SK-MEL-5 (cell line): ENCODE measurements at regions not wholly inside any gene's neighbourhood (a gene's known extent, or its start where the extent isn't known, plus 50 kb on each side); places are given as distances from the start of the nearest gene placed in this dataset.

Source experiments
- DNase-seq: peaks from one replicate; pipeline ENCODE4 v3.0.0-alpha.2; 2016; ENCODE audit warnings: low read depth, low spot score
- in situ Hi-C: cut with HindIII; loops from 2 replicates; pipeline ENCODE4 v1.10.0; 2016; ENCODE audit warnings: low sequenced_read_pairs, high pct_unique_total_duplicates, low pct_unique_long_range_greater_than_20kb

DNA sequence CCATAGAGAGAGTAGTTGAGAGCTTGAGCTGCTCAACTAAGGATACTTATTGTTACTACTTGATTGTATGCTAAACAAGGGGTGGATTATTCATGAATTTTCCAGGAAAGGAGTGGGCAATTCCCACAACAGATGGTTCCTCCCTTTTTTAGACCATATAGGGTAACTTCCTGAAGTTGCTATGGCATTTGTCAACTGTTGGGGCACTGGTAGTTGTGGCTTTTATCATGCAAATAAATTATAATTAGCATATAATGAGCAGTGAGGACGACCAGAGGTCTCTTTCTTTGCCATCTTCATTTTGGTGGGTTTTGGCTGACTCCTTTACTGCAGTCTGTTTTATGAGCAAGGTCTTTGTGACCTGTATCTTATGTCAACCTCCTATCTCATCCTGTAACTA is 1403.5 kb upstream of the PABPC4L start:
- in situ Hi-C loops: no loop called here
- no peak for DNase-seq

GRCh38 chr4:135604531-135604930 is 1402.9 kb upstream of the PABPC4L start:
- DNase-seq: no peak
- in situ Hi-C loops: no loop called here

DNA sequence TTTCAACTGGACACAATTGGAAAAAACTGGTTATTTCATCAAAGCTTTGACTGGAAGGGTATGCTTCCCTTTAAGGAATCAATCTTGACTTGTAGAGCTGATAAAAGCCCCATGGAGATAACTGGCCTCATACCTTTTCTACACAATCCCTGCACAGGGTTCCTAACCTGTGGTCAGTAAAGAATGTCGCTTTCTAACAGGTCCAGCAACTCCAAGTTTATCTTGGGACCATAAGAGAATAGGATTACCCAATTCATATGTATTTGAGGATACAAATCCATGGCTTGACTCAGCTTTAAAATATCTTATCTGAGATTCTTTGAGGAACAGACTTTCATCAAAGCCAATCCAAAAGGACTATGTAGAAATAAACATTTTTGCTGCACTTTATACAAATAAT is 1399.8 kb upstream of the PABPC4L start:
- DNase-seq: no peak
- in situ Hi-C loops: no loop called here

GRCh38 chr4:135598151-135598550 is 1396.6 kb upstream of the PABPC4L start:
- no peak for DNase-seq
- in situ Hi-C loops: no loop called here

DNA sequence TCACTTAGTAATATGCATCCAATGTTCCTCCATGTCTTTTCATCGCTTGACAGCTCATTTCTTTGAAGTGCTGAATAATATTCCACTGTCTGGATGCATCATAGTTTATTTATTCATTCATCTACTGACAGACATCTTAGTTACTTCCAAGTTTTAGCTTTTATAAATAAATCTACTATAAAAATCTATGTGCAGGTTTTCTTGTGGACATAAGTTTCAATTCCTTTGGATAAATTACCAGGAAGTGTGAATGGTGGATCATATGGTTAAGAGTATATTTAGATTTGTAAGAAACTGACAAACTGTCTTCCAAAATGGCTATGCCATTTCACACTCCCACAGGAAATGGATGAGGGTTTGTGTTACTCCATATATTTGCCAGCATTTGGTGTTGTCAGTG is 1392.9 kb upstream of the PABPC4L start:
- DNase-seq: no peak
- in situ Hi-C loops: no loop called here

DNA sequence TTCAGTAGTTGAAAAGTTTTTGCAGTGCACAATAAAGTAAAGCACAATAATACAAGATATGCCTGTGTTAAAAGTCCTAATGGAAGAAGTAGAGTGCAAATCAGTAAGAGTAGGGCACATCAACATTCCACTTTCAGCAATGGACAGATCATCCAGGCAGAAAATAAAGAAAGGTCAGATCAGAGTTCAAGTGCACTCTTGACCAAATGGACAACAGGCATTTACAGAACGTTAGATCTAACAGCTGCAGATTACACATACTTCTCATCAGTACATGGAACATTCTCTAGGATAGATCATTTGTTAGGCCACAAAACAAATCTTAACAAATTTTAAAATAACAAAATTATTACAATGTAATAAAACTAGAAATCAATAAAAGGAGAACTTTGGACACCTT is 1373.5 kb upstream of the PABPC4L start:
- in situ Hi-C loops: no loop called here

DNA sequence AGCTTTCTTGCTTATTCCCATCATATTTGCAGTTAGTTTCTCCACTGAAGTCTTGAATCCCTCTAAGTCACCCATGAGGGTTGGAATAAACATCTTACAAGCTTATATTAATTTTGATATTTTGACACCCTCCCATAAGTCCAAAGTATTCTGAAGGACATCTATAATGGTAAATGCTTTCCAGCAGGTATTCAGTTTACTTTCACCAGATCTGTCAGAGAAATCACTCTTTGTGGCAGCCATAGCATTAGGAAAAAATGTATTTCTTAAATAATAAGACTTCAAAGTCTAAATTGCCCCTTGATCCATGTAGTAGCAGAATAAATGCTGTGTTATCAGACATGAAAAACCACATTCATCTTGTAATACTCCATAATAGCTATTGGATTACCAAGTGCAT is 1371.7 kb upstream of the PABPC4L start:
- in situ Hi-C loops: no loop called here

More for the DNA sequence above, 1373.5 kb upstream of the PABPC4L start:
- DNase-seq: no peak

DNA sequence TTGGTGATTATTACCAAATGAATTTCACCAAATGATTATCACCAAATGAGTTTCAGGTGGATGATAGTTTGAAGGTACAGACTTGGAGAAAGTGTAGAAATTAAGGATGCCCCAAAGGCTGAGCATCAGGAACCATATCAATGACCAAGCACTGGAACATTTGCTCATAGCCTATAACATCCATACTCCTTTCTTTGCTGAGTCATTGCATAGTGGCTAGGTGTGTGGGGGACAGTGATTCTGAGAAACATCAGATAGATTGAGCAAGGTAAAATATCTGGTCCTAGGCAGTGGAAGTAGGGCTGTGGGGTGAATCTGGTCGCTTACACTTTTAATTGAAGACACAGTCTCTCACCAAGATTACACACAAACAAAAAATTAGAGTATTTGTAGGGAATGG is 1362.5 kb upstream of the PABPC4L start:
- DNase-seq: no peak
- in situ Hi-C loops: no loop called here

More for the DNA sequence above, 1371.7 kb upstream of the PABPC4L start:
- no peak for DNase-seq

DNA sequence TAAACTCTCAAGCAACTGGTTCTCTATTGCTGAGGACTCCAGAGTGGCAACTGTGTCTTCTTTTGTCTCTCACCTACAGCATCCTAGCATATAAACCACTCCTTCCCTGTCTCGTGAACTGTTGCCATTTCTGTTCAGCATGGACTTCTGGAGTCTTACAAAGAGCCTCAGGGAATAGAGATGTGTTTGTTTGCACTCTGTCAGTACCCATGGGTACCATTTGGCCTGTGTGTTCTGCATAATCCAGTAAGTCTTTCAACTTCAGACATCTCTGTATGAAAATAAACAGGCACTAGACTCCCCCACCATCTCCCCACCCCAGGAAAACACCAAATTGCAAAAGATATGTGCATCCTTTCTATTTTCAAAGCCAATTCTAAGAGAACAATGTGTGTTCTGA is 1351.6 kb upstream of the PABPC4L start:
- in situ Hi-C loops: no loop called here
- DNase-seq: no peak

DNA sequence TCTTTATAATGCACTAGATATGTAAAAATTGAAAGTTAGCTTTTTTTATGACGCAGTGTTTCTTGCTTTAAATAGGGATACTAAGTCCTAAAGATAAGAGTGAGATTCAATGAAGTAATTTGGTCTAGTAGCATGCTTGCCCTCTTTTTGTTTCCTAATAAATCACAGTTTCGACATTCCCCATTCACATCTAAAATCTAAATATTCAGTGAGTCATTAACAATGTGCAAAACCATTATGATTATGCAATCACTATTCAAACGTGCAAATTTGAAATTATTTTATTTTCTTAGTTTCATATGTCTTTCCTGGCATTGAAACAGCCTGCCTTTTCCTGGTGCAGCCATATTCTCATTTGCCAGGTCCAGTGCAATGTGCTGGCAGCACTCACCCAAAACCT is 1350.5 kb upstream of the PABPC4L start:
- in situ Hi-C loops: no loop called here
- no peak for DNase-seq

DNA sequence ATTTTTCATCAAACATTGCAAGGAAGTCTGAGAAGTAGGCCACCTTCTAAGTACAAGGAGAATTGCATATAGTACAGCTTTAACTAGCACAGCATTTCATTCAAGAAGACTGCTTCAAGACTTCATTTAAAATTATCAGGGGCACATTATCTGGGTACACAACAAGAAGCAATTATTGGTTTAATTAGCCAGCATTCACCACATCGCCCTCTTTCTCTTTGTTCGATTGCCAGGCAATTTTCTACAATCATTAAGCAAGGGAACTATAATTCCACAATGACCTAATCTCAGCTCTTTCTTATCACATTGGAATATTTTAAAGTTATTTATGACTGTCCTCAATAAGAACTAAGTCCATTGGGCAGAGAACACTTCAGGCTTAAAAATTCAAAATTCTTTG is 1347.1 kb upstream of the PABPC4L start:
- in situ Hi-C loops: no loop called here

GRCh38 chr4:135545616-135546317 is 1344.2 kb upstream of the PABPC4L start:
- DNase-seq: no peak

More for the DNA sequence above, 1347.1 kb upstream of the PABPC4L start:
- DNase-seq: no peak

DNA sequence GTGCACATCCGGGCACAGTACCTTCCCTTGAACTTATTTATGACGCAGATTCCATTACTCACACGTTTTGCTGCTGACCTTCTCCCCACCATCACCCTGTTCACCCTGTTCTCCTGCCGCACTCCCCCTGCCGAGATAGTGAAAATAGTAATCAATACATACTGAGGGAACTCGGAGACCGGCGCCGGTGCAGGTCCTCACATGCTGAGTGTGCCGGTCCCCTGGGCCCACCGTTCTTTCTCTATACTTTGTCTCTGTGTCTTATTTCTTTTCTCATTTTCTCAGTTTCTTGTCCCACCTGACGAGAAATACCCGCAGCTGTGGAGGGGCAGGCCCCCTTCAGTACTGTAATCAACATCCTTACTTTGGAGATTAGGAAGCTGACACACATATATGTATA is 1337.1 kb upstream of the PABPC4L start:
- no peak for DNase-seq
- in situ Hi-C loops: no loop called here

More at GRCh38 chr4:135545616-135546317, 1344.2 kb upstream of the PABPC4L start:
- in situ Hi-C loops: no loop called here

- in situ Hi-C loops: no loop called here
- no peak for DNase-seq
These were observed 1331.5 kb upstream of the PABPC4L start for GRCh38 chr4:135533053-135533452.

GRCh38 chr4:135532132-135532531 is 1330.5 kb upstream of the PABPC4L start:
- no peak for DNase-seq
- in situ Hi-C loops: no loop called here

GRCh38 chr4:135515295-135515694 is 1313.7 kb upstream of the PABPC4L start:
- no peak for DNase-seq

DNA sequence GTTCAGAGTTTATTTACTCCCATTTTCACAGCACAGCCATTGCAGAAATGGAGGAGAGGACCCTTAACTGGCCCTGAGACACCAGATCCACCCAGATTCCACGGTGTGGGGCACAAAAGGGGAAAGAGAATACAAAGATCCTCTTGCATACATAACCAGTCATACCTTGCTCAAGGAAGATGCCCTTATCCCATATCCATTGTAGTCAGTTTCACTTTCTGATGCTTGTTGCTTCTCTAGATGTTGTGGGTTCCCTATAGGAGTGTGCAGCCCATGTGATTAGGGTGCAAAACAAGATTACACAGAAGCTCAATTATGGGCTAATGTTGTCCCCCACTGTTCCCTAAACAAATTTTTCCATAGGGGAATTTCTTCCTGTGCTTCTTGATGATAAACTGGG is 1309.0 kb upstream of the PABPC4L start:
- no peak for DNase-seq
- in situ Hi-C loops: no loop called here

More at GRCh38 chr4:135515295-135515694, 1313.7 kb upstream of the PABPC4L start:
- in situ Hi-C loops: no loop called here

GRCh38 chr4:135508006-135508714 is 1306.6 kb upstream of the PABPC4L start:
- DNase-seq: peak; percentile 0
- in situ Hi-C loops: no loop called here

DNA sequence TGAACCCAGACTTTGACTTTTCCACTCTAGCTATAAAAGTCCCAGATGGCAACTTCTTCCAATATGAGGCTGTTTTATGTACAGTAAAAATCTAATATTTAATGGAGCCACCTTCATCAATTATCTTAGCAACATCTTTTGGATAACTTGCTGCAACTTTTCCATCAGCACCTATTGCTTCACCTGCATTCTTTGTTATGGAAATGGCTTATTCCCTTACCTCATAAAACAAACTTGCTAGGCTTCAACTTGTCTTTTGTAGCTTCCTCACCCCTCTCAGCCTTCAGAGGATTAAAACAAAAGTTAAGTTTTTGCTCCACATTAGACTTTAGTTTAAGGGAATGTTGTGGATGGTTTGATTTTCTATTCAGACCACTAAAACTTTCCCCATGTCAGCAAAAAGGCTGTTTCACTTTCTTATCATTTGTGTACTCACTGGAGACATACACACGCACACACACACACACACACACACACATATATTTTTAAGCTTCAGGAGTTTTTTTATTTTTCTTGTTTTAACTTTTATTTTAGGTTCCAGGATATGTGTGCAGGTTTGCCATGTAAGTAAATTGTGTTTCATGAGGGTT is 1296.1 kb upstream of the PABPC4L start:
- in situ Hi-C loops: no loop called here

More for the DNA sequence above, 1296.1 kb upstream of the PABPC4L start:
- no peak for DNase-seq
